Coronary artery (tissue), 2 donors: ENCODE measurements at regions not wholly inside any gene's neighbourhood (a gene's known extent, or its start where the extent isn't known, plus 50 kb on each side); places are given as distances from the start of the nearest gene placed in this dataset.

Experiments
- DNase-seq: peaks from one replicate; pipeline ENCODE4 v3.0.0-alpha.2; 2017; ENCODE audit warnings: low spot score
- H3K27ac ChIP-seq, 2 donors: fragments of 200-600 bp; sonication (generic); one replicate each; pipeline ENCODE4 v1.5.1; 2016 to 2019
- H3K4me3 ChIP-seq: fragments of 200-600 bp; sonication (generic); 2 replicates; pipeline ENCODE4 v1.5.1; 2016; ENCODE audit warnings: mild to moderate bottlenecking, moderate library complexity
- TF ChIP-seq, protein P1 (sequence below): fragments of 200-600 bp; sonication (generic); IDR thresholded peaks from one replicate; pipeline ENCODE4 v1.5.1; 2019; ENCODE audit warnings: antibody characterized with exemption

GRCh38 chr9:119029886-119030285 is 339.3 kb downstream of the BRINP1 start:
- no peak overlapping the region for H3K27ac ChIP-seq
- DNase-seq = no peak

GRCh38 chr9:119033596-119033995 is 335.6 kb downstream of the BRINP1 start:
- no peak overlapping the region for H3K4me3 ChIP-seq
- TF ChIP-seq, protein P1, sequence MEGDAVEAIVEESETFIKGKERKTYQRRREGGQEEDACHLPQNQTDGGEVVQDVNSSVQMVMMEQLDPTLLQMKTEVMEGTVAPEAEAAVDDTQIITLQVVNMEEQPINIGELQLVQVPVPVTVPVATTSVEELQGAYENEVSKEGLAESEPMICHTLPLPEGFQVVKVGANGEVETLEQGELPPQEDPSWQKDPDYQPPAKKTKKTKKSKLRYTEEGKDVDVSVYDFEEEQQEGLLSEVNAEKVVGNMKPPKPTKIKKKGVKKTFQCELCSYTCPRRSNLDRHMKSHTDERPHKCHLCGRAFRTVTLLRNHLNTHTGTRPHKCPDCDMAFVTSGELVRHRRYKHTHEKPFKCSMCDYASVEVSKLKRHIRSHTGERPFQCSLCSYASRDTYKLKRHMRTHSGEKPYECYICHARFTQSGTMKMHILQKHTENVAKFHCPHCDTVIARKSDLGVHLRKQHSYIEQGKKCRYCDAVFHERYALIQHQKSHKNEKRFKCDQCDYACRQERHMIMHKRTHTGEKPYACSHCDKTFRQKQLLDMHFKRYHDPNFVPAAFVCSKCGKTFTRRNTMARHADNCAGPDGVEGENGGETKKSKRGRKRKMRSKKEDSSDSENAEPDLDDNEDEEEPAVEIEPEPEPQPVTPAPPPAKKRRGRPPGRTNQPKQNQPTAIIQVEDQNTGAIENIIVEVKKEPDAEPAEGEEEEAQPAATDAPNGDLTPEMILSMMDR = no peak
- no peak for DNase-seq

More at GRCh38 chr9:119029886-119030285, 339.3 kb downstream of the BRINP1 start:
- H3K4me3 ChIP-seq = no peak overlapping the region
- TF ChIP-seq, protein P1 = no peak

DNA sequence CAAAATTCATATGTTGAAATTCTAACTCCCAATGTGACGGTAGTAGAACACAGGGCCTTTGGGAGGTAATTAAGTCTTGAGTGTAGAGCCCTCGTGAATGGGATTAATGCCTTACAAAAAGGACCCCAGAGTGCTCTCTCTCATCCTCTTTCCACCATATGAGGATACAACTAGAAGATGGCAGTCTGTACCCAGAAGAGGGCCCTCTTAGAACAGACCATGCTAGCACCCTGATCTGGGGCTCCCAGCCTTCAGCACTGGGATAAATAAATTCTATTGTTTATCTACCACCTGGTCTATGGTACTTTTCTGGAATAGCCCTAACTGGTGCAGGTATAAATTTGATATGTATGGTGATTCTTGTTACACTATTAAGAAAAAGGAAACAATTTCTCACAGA is 332.3 kb downstream of the BRINP1 start:
- H3K4me3 ChIP-seq = no peak overlapping the region
- H3K27ac ChIP-seq = no peak overlapping the region
- DNase-seq = no peak
- TF ChIP-seq, protein P1 = no peak

More at GRCh38 chr9:119033596-119033995, 335.6 kb downstream of the BRINP1 start:
- H3K27ac ChIP-seq = no peak overlapping the region

DNA sequence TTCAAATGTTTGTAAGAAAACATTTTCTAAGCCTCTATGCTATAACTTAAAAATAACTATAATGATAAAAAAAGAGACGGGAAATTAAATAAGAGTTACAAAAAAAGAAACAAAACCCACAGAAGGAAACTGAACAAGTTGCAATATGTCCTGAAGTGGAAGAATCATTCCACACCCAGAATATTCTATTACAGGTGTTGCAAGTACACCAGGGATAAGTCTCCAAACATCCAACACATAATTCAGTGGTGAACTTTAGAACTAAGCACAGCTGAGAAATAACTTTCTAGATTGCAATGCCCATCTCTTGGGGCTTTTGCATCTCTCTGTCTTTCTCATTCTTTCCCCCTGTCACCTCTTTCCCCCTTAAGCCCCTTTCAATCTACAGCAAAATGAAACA is 325.2 kb downstream of the BRINP1 start:
- Histone ChIP-seq H3K4me3 (no peak overlapping the region), H3K27ac (peak overlapping the region in 1 of 2 donors; percentile 54)
- TF ChIP-seq, protein P1 = no peak
- no peak for DNase-seq

DNA sequence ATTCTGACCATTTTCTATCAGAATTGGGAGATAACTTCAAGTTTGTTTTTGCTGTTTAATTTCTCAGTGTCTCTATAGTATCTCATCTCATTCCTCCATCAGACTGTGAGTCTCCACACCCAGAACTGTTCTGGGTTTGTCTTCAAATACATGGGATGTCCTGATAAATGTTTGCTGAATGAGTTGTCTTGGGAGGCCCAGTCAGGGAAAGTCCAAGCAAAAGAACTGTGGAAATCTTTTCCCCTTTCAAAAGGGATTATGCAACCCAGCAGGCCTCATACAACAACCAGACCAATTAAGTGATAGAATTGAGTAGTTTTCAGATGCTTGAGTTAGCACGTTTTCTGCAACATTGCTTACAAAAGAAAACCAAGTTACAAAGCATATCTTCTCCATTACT is 324.4 kb downstream of the BRINP1 start:
- Histone ChIP-seq H3K4me3 (no peak overlapping the region), H3K27ac (peak overlapping the region in 1 of 2 donors; percentile 54)
- DNase-seq = no peak
- TF ChIP-seq, protein P1 = no peak

DNA sequence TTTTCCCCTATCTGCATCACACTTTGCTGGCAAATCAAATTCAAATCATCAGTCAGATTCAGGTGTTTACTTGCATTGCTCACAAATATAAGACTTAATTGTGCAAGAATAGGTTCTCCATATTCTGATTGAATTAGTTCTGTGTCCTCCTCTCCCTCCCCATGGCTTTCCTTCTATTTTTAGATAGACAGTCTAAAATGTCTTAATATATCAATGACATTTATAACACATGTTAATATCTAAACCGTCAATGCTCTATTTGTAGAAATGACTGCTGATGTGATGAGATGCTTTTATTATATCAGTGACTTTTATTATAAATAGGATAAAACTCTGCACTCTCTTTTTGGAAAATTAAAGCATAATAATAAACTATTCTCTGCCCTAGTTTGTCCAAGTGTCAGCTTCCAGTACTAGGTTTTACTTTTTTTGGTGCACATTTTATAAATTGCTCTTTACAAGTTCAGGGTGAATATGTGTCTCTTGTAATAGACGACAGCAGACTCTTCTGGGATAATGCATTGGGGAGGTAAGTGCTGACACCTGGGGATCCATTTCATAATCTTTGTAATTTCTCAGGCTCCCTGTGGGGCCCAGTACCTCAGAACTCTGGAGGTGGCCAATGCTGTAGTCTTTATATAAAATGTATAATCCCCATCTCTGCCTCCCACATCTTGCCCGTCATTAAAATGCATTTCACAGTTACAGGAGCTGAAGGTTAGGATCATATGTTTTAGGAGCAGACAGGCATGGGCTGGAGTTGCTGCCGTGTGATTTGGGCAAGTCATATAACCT is 321.5 kb downstream of the BRINP1 start:
- TF ChIP-seq, protein P1 = no peak
- no peak overlapping the region for H3K27ac ChIP-seq
- H3K4me3 ChIP-seq = no peak overlapping the region
- DNase-seq = no peak

DNA sequence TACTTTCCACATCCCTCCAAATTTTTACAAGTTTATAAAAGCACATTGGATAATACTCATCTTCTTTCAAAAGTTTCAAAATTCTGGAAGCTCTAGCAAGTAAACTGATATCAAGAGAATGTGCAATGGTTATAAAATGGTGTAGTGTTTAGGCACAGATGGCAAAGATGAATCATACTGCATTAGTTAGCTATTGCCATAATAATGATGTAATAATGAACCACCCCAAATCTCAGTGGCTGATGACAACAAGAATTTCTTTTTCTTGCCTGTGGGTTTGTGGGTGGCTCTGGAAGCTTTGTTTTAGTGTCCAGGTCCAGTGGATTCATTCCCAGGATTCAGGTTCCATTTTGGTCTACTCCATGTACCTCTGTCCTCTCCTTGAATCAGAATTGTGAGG is 319.0 kb downstream of the BRINP1 start:
- DNase-seq = no peak
- no peak overlapping the region for H3K4me3 ChIP-seq
- TF ChIP-seq, protein P1 = no peak
- H3K27ac ChIP-seq = no peak overlapping the region
